NCI-H146 (cell line): ENCODE measurements at regions not wholly inside any gene's neighbourhood (a gene's known extent, or its start where the extent isn't known, plus 50 kb on each side); places are given as distances from the start of the nearest gene placed in this dataset.

Experiments
- DNase-seq: peaks from one replicate; lab custom pipeline; 2025; lab: John Stamatoyannopoulos, UW

DNA sequence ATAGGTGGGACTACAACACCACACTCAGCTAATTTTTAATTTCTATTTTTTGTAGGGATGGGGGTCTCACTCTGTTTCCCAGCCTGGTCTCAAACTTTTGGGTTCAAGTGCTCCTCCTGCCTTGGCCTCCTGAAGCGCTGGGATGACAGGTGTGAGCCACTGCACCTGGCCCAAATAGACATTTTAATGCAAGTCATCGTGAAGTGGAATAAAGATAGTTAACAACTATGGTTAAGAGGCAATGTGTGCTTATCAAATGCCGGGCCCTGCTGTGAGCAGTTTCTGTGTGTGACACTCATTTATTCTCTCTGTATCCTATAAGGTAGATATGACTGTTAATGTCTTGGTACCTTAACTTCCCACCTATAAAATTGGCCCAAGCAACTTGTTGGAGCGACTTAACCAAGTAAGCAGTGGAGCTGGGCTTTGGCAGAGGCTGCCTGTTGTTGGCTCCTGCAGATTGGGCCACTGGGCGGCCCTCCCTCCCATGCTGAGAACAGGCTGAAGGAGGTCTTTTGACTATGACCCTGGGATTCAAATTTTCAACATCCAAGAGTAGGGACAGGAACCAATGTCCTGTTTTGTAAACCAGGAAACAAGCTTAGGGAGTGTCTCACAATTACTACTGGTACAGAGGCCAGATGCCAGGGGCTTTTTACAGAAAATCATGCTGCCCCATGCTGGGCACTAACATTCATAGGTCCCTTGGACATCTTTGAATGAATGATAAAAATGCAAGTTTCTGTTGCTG is 450.7 kb downstream of the TSHZ3 start:
- no peak for DNase-seq

DNA sequence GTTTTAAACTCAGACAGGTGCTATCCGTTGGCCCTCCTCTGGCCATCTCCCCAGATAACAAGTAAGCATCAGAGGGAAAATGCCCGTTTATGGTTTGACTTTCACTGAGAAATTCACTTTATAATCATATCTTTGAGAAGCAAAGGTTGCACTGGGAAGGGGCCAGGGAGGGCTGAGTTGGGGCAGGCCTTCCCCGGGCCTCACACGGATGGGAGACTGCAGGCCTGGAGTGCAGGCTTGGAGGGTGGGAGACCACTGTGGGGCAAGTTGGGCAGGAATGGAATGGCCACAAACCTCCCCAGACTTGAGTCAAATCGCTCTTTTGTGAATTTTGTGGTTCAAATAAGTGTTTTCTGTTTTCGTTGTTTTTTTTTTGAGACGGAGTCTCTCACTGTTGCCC is 451.7 kb downstream of the TSHZ3 start:
- no peak for DNase-seq

DNA sequence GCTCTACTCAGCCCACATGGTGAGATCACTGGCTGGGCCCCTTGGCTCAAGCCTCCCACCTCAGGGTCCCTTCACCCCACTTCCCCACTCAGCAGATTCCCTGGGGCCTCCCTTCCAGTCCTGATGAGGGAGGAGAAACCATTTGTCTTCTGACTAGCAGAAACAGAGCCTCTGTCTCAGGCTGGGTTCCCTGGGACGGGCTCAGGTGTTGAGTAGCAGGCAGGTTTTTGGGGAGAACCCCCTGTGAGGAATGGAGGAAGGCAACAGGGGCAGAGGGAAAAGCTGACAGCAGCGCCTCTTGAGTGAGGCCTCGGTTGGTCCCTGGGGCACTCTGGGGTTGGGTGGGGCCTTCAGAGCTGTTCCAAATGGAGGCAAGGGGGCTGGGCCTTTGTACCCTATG is 452.2 kb downstream of the TSHZ3 start:
- no peak for DNase-seq

DNA sequence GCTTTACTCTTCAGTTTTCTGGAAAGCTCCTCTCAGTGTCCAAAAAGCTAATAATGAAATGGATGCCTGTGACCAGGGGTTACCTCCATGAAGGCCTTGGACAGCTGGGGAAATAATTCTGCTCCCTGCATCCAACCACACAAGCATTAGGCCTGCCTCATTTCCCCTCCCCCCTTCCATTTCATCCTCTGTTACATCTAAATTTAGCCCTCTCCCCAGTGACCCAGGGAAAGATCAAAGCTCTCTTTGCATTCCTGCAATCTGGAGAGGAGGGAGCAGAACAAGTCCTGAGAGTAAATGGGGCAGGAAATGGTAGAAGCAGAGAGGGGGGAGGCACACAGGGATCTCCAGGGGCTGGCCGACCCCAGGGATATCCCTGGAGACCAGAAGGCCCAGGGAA is 452.7 kb downstream of the TSHZ3 start:
- no peak for DNase-seq

DNA sequence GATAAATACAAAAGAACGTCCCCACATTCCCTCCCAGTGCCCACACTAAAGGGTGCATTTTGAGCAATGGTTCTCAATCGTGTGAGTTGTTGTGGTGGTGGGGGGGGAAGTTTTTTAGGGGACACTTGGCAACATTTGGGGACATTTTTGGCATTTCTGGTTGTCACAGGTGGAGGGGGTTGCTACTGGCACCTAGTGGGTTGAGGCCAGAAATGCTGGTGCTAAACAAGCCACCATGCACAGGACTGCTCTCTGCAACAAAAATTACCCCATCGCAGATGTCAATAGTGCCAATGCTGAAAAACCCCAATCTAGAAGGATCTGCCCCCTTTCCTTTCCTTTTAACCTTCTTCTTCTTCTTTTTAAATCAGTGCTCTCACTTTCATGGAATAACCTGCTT is 453.3 kb downstream of the TSHZ3 start:
- no peak for DNase-seq

DNA sequence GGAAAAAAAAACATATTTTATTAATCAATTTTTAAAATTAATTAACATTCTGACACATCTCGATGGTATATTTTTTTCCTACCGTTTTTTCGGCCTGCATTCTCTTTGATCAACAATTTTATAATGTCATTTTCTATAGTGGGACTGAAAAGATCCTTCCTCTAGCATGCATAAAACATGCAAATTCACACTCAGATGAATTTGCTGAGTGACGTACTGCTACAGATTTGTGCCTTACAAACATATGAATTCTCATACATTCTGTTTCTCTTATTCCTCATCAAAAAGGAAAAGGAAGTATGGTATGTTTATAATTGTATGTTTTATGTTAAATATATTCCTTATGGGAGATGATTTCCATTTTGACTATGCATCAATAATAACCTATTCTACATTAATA is 458.2 kb downstream of the TSHZ3 start:
- DNase-seq, result no peak

DNA sequence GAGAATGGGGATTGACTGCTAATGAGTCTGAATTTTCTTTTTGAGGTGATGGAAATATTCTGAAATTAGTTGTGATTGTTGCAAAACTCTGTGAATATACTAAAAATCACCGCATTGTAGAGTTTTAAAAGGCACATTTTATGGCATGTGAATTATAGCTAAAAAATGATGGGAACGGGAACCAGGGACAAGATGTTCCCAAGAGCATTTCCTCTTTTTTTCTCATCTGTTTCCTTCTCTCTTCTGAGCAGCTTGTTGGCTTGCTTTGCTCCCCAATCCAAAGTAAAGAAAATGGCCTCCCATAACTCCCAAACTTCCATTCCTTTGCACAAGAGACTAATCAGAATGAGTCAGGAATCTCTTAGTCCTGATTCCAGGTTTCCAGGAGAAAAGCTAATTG is 459.2 kb downstream of the TSHZ3 start:
- no peak for DNase-seq

DNA sequence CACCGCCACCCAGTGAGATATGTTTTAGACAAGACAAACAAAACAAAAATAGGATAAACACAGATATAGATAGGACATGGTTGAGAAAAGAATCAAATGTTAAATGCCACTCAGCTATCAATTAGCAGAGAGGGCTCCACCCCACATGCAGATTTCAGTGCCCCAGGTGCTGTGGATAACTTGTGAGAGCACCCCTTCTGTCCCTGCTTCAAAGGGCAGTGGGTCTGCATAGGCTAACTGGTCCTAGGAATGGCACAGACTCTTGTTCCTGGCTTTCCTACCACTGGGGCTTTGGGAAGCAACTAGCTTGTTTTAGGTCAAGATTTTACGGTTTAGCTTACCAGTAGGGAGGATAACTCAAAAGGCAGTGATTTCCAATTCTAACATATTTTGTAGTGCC is 460.3 kb downstream of the TSHZ3 start:
- no peak for DNase-seq

DNA sequence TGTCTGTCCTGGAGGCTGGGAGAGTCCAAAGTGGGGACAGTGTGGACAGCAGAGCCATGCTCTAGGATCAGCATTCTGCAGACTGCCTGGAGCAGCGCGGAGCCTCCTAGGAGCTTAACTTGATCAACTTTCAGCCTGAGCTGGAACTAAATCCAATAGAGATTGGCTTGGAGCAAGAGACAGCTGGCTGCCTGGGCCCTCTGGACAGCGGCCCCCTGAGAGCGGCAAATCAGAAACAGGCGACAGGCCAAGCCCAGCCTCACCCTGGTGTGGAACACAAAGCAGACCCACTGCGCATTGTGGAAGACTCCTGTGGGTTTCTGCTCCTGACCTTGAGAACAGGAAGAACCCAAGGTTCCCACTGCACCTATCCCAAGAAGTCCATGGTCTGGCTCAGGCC is 462.2 kb downstream of the TSHZ3 start:
- DNase-seq, result no peak

DNA sequence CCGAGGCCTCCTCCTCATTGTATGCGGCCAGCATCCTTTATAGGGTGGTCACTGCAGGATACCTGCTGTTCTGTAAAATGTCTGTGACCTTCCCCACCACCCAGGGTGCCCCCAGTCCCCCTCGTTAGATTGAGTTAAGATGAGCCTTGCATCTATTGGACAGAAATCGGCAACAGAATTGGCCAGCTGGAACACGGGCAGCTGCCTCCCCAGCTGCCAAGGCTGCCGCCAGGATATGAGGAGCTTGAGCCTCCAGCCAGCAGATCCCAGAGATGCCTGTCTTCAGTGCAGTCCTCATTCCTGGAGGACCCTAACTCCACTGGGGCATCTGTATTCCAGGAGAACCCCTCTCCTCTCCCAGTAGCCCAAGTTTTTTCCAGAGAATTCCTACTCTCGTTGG is 463.0 kb downstream of the TSHZ3 start:
- no peak for DNase-seq

DNA sequence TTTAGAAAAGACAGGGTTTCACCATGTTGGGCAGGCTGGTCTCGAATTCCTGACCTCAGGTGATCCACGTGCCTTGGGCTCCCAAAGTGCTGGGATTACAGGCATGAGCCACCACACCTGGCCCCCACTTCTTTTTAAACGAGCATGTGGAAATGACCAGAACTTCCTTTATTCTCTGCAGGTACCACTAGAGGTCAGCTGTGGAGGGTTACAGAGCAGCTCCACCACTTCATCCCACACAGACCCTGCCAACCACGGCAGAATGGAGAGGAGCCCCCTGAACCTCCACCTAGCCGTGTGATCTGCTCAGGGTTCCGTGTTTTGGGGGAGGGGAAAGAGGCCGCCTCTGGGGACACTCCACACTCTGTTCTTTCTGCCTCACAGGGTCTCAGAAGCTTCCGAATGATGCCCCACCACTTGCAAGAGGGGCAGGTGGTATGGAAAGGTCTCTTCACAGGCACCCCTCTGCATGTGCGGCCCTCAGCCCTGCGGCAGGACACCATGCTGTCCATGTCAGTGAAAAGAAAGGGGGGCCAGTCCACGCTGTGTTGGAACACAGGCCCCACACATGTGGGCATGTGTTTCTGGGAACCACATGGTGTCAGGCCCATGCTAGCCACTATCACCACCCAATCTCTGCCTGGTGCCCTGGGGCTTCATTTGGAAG is 465.0 kb downstream of the TSHZ3 start:
- no peak for DNase-seq

DNA sequence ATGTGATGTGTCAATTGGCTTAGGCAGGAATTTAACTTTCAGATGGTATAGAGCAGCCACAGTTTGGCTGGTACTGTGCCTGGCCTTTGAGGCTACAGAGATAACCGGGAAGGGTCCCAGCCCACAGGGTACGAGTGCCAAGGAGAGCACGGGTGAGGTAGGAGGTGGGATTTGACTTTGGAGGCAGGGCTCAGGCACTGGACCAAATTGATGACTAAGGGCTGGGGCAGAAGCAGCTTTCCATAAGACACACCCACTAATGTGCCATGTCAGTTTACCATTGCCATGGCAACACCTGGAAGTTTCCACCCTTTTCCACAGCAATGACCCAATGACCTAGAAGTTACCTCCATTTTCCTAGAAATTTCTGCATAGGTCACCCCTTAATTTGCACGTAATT is 466.2 kb downstream of the TSHZ3 start:
- no peak for DNase-seq

DNA sequence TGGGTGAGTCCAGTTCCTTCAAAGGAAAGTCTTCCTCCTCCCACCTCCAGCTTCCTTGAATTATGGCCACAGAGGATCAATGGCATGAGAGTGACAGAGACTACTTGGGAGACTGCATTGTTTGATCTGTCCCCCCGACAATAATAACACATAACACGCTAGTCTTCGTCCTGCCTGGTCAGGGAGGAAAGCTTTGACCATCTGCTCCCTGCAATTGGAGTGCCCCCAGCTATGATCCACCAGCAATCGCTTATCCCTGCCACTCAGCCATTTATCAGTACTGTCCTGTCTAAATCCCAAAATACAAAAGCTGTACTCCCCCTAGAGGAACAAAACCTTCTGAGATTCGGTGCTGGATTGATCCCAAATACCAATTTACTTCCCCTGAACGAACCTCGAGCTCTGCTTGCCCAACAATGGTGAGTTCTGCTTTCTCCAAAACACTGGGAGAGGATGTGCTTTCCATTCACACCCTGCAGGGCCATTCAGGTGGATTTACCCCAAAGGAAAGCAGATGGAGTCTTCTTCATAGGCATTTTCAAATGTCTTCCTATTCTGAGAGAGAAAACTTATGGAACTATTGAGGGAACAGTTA is 466.7 kb downstream of the TSHZ3 start:
- no peak for DNase-seq

DNA sequence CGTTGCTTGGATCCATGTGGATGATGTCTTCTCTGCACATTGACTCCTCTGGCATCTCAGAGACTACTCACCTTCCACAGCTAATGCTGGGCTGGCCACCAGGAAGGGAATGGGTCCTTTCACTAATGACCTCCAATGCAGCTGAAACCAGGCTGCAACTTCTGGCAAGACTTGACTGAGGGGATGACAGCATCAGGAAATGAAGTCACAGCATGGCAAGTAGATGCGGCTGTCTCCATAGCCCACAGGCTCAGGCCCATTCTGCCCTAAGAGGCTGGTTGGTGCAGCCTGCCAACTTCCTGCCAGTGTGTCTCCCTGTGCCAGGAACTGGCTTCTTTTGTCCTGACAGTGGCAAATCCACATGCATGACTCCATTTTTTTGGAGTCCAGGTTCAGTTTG is 467.3 kb downstream of the TSHZ3 start:
- no peak for DNase-seq

DNA sequence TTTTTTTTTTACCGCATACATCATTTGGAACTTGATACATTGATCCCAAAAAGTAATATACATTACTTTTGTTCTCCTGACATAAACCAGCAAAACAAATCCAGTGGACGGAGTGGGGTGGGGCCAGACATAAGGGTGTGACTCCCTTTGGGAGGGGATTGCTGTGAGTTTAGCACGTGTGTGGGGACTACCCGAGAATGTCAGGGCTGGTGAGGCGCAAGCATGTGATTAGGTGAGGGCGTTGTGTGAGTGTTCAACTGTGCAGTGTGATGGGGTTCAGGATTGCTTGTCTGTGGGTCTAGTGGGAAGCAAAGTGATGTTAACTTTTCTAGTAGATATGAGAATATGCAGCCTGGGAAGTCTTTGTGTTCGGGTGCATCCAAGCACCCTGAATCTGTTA is 468.0 kb downstream of the TSHZ3 start:
- DNase-seq, result no peak

DNA sequence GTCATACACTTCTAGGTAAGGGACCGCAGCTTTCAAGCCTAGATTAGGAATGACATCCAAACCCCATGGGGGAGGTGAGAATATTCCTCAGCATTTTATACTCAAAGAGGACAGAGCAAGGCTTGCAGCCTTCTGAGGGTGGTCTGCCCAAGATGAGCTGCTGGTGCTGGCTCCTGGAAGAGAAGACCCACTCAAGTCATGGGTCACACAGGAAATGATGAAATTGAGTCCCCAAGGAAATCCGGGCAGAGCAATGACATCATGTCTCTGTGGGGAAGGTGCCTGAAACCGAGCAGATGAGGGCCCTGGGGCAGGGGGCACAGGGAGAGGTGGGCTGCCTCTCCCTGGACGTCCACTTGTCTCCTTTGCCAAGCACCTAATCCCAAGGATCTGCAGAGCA is 468.7 kb downstream of the TSHZ3 start:
- no peak for DNase-seq

DNA sequence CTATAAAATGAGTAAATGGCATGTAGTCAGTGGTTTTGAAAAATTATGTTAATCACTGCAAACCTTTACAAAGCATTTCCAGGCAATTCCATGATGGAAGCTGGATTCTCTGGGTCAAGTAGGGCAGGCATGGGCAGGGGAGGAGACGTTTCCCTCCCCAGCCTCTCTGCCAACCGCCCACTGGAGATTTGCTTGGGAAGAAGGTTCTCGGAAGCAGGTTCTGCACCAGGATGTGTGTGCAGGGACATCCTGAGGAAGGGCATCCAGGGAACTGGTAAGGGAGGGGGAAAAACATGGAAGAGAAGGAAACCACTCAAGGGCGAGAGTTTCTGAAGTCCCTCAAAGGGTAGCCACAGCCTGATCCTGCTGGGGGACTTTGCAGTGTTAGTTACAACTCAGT is 469.1 kb downstream of the TSHZ3 start:
- no peak for DNase-seq

DNA sequence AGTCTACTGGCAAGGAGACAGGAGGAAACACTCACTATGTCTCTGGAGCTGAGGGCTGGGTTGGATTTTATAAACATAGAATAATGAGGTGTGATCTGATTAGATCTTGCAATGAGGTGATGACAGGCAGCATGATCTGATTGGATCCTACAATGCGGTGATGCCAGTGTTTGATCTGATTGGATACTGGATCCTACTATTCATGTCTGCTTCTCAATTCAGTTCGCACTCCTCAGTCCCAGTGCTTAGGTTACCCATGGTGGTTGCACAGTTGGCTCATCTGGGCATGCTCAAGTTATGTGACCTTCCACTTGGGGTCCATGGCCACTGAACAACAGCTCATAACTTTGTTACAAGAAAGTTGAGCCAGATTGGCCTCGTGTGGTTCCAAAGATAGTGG is 469.5 kb downstream of the TSHZ3 start:
- no peak for DNase-seq

DNA sequence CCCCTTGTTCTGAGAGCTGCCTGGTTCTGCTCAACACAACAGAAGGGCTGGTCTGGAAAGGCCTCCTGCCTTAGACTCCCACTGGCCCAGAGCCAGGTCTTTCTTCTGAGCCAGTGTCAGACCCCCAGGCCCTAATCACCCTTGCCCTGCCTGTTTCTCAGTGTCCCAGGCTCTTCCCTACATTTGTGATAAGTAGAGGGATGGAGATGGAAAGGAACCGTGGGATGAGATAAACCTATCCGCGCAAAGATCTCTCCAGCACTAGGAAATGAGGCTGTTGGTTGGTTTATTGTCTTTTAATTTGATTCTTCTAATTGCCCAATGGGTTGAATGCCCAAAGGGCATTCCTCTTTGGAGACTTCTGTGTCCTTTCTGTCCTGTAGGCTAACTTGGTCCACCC is 470.0 kb downstream of the TSHZ3 start:
- no peak for DNase-seq

DNA sequence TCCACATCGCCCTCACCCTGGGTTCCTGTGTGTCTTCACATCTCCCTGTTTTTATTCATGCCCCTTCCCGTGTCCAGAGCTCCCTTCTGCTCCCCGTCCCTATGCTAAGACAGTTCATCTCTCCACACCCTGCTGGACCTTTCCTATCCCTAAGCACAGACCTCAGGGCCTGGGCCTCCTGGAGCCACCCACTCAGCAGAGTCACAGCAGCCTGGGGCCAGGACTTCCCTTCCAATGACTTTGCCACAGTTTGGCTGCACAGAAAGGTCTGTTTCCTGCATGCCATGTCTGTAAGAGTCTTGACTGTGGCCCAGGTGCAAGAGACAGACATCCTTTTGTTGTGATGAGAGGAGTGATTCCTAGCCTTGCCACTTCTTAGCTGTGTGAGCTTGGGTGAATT is 470.7 kb downstream of the TSHZ3 start:
- no peak for DNase-seq

DNA sequence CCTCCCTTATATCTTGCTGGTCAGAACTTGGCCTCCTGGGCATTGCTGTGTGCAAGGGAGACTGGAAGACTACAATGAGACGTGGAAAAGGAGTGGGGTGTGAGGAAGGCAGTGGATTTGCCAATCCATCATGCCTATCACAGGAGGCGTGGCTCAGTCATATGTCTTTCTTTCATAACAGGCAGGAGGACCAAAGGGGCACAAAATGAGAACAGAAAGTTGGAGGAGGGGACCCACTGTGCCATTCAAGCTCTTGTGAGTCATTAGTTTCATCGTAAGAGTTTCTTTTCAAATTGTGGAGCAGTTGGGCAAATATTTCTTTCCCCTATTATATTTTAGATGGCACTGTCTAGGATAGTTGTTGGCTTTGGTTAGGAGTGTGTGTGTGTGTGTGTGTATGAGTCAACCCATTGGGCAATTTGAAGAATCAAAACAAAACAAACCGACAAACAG is 471.5 kb downstream of the TSHZ3 start:
- DNase-seq, result no peak

DNA sequence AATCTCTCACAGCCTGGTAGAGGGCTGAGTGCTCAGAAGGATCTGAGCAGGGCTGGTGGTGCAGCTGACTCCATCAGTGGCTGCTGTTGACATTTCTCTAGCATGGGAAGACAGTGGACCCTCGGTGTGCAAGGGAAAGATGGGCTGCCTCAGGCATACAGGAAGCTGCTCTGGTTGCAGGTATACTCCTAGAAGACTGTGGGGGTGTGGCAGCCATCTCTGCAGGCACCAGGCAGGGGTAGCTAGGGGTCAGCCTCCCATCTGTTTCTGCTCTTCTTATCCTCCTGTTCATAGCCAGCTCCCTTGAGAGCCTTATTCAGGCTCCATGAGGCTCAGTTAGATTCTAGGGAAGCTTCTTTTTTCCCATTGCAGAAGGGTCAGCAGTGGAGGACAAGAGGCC is 475.5 kb downstream of the TSHZ3 start:
- no peak for DNase-seq

DNA sequence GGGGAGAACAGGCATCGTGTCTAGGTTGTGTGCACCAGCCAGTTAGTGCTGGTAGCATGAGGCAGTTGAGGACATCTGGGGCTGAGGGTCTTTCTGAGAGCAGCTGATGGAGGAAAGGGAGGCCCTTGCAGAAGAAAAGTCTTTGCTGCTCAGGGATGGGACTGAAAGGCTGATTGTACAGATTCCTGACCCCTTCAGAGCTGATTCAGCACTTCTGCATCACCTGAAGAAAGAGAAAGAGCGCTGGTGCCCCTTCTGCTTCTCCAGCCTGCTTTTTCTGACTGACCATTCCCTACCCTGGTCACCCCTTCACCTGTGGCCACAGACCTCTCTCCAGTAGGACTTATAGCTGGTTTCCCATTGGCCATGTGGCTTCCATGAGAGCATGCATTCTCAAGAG is 476.2 kb downstream of the TSHZ3 start:
- DNase-seq, result no peak

DNA sequence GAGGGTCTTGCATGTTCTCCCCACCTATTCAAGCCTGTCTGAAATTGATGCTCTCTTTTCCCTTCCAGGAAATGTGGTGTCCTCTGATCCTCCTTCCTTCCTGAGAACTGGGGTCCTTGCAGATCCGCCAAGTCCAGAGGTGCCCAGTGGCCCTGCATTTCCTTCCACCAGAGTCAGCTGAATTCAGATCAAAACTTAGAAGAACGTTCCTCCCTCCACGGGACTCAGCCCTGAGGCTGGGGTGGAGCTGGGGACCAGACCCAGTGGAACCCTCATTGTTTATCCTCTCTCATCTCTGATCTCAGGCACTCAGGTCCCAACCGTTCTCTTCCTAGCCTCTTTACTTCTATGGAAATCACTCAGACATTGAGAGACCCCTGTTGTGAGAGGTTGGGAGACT is 477.3 kb downstream of the TSHZ3 start:
- no peak for DNase-seq
